Activated CD8-positive, alpha-beta T cell treated with anti-CD3 and anti-CD28 coated beads for 36 hours (primary cell): ENCODE measurements at regions not wholly inside any gene's neighbourhood (a gene's known extent, or its start where the extent isn't known, plus 50 kb on each side); places are given as distances from the start of the nearest gene placed in this dataset.

Experiments used
- ATAC-seq: fragments of 200-7000 bp; cut with Tn5 transposase; one replicate; pipeline ENCODE4 v1.10.0; 2021; ENCODE audit warnings: mild to moderate bottlenecking, moderate library complexity
- CTCF ChIA-PET: fragments of 350-600 bp; sonication (Branson Sonifier 250); formaldehyde crosslinking; loops from one replicate; lab custom pipeline; 2021; ENCODE audit warnings: antibody characterized with exemption; lab: Charles Lee
- POLR2A ChIA-PET: fragments of 350-600 bp; sonication (Branson Sonifier 250); formaldehyde crosslinking; loops from one replicate; lab custom pipeline; 2021; ENCODE audit warnings: antibody characterized with exemption; lab: Charles Lee
- DNase-seq: peaks from one replicate; pipeline ENCODE4 v3.0.0-alpha.2; 2020
- H3K27ac Mint-ChIP-seq: one replicate; pipeline ENCODE4 v1.8.0; 2021; ENCODE audit warnings: mild to moderate bottlenecking, mixed read lengths
- H3K27me3 Mint-ChIP-seq: one replicate; pipeline ENCODE4 v1.8.0; 2021; ENCODE audit warnings: mixed read lengths
- H3K36me3 Mint-ChIP-seq: one replicate; pipeline ENCODE4 v1.8.0; 2021; ENCODE audit warnings: low read depth, mixed read lengths
- H3K4me1 Mint-ChIP-seq: one replicate; pipeline ENCODE4 v1.8.0; 2021; ENCODE audit warnings: low read depth, mixed read lengths
- H3K4me3 Mint-ChIP-seq: one replicate; pipeline ENCODE4 v1.8.0; 2021; ENCODE audit warnings: mild to moderate bottlenecking, moderate library complexity, mixed read lengths
- H3K9me3 Mint-ChIP-seq: one replicate; pipeline ENCODE4 v1.8.0; 2021; ENCODE audit warnings: mixed read lengths
- CTCF ChIP-seq: fragments of 200-600 bp; IDR thresholded peaks from one replicate; pipeline ENCODE4 v1.8.0; 2022; ENCODE audit warnings: antibody characterized with exemption, mild to moderate bottlenecking
- intact Hi-C: fragments of 100-400 bp; cut with micrococcal nuclease; formaldehyde crosslinking; loops from one replicate; pipeline ENCODE4 v1.10.0; 2022

GRCh38 chr6:155578251-155578650, 122.6 kb upstream of the NOX3 start:
- ChIA-PET CTCF (no interaction called here), POLR2A (no interaction called here)
- Mint-ChIP-seq H3K27ac (no peak overlapping the region), H3K27me3 (peaks cover 3% of the 10 kb centered on the region), H3K36me3 (no peaks in the 10 kb centered on the region), H3K9me3 (no peaks in the 10 kb centered on the region), H3K4me1 (no peaks in the 10 kb centered on the region), H3K4me3 (no peak overlapping the region)
- DNase-seq: no peak
- intact Hi-C loops: no loop called here
- TF ChIP-seq CTCF: no peak
- no peak for ATAC-seq

DNA sequence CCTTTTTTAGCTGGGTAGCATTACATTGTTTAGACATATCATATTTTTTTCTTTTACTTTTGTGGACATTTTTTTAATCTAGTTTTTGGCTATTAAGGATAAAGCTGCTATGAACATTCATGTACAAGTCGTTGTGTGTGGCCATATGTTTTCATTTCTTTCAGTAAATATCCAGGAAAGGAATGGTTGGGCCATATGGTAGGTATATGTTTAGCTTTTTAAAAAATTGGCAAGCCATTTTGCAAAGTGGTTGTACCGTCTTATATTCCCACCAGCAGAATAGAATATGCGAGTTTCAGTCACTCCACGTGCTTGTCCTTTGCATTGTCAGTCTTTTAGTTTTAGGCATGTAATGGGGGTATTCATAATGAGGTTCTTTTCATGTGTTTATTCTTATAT, 106.3 kb upstream of the NOX3 start:
- peaks cover 2% of the 10 kb centered on the region for H3K27me3 Mint-ChIP-seq
- ATAC-seq: no peak
- intact Hi-C loops: no loop called here
- no peaks in the 10 kb centered on the region for H3K36me3 Mint-ChIP-seq
- peaks cover 1% of the 10 kb centered on the region for H3K9me3 Mint-ChIP-seq
- ChIA-PET POLR2A (no interaction called here), CTCF (interaction anchor here (1.0 to 1.5 kb wide), 3 partner anchors 12 to 234 kb away, joined by 3 read pairs; no protein-coding TSS in a partner anchor)
- TF ChIP-seq CTCF: no peak
- no peak for DNase-seq
- no peak overlapping the region for H3K27ac Mint-ChIP-seq
- H3K4me3 Mint-ChIP-seq: no peak overlapping the region
- no peaks in the 10 kb centered on the region for H3K4me1 Mint-ChIP-seq

- no peak for ATAC-seq
- H3K36me3 Mint-ChIP-seq: no peaks in the 10 kb centered on the region
- intact Hi-C loops: no loop called here
- TF ChIP-seq CTCF: no peak
- POLR2A ChIA-PET: no interaction called here
- DNase-seq: no peak
- H3K4me3 Mint-ChIP-seq: no peak overlapping the region
- peaks cover 7% of the 10 kb centered on the region for H3K27me3 Mint-ChIP-seq
- CTCF ChIA-PET: interaction anchor here (1.0 to 1.2 kb wide), 2 partner anchors 12 to 234 kb away, joined by 3 read pairs; no protein-coding TSS in a partner anchor
- no peaks in the 10 kb centered on the region for H3K4me1 Mint-ChIP-seq
- no peak overlapping the region for H3K27ac Mint-ChIP-seq
- peaks cover 1% of the 10 kb centered on the region for H3K9me3 Mint-ChIP-seq
These were observed 105.8 kb upstream of the NOX3 start for GRCh38 chr6:155561257-155561965.

DNA sequence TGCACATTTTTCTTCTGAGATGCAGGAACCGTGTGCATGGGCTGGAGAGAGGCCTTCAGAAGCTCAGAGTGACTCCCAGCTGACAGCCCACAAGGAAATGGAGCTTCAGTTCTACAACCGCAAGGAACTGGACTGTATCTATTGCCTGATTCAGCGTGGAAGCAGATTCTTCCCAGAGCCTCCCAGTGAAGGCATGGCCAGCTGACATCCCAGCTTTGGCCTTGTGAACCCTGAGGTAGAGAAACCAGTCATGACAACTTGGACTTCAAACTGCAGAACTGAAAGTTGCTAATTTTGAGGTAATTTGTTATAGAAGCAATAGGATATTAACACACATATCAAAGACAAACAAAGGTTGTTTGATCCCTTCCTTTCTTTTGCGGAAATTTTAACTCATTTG, 94.3 kb upstream of the NOX3 start:
- ATAC-seq: no peak
- Mint-ChIP-seq H3K4me3 (no peak overlapping the region), H3K4me1 (no peaks in the 10 kb centered on the region), H3K27me3 (no peaks in the 10 kb centered on the region), H3K9me3 (no peaks in the 10 kb centered on the region), H3K27ac (no peak overlapping the region), H3K36me3 (no peaks in the 10 kb centered on the region)
- ChIA-PET POLR2A (no interaction called here), CTCF (interaction anchor here (1.1 kb wide), 1 partner anchor 12 kb away, joined by 3 read pairs; no protein-coding TSS in a partner anchor)
- TF ChIP-seq CTCF: no peak
- no peak for DNase-seq
- intact Hi-C loops: no loop called here

DNA sequence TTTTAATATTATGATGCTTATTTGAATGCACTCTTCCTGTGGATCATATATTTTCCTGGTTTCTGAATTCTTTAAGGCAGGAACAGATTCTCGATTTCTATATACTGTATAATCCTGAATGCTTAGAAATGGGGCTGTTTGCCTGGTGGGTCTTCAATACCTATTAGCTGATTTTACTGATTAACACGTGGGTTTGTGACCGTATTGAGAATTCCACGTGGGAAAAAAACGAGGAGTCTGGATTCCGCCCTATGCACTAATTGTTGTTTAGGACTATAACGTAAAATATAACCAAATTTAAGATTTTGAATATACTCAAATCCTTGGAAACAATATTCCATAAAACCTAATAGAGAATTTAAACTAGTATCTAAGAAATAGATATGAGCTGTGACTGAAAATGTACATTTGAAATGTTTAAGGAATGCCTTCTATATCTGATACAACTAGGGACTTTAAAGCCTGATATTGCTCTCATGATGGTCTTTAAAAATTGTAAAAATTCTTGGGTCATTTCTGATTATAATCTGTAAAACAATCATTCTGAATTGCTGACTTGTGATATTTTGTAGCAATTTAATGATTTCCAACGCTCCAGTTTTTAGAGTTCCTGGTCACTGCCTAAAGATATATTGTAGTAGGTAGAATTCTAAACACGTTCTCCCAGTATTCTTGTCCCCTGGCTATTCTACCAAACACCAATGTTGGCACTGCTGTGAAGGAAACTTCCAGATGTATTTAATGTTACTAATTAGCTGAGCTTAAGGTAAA, 93.6 kb upstream of the NOX3 start:
- POLR2A ChIA-PET: no interaction called here
- intact Hi-C loops: no loop called here

More for the DNA sequence above, 93.6 kb upstream of the NOX3 start:
- no peak for TF ChIP-seq CTCF
- ATAC-seq: no peak
- no peak for DNase-seq
- H3K27me3 Mint-ChIP-seq: no peaks in the 10 kb centered on the region
- no peaks in the 10 kb centered on the region for H3K36me3 Mint-ChIP-seq
- H3K4me1 Mint-ChIP-seq: no peaks in the 10 kb centered on the region
- CTCF ChIA-PET: interaction anchor here (1.1 kb wide), 1 partner anchor 13 kb away, joined by 3 read pairs; no protein-coding TSS in a partner anchor
- H3K9me3 Mint-ChIP-seq: no peaks in the 10 kb centered on the region
- no peak overlapping the region for H3K27ac Mint-ChIP-seq
- no peak overlapping the region for H3K4me3 Mint-ChIP-seq
